H1 (cell line): ENCODE measurements at regions not wholly inside any gene's neighbourhood (a gene's known extent, or its start where the extent isn't known, plus 50 kb on each side); places are given as distances from the start of the nearest gene placed in this dataset.

Experiments
- ASH2L ChIP-seq: fragments of 200-600, 300-600 bp; sonication (generic); IDR thresholded peaks from one replicate; pipeline ENCODE4 v1.7.1; 2017; ENCODE audit warnings: low read length
- CTCF ChIP-seq, 3 experiments: IDR thresholded peaks; 1 replicate in 2 of 3; 2 replicates in 1 of 3; pipeline versions ENCODE4 v1.5.1 to v1.6.1; 2011; ENCODE audit warnings: low read length in 3 of 3, mild to moderate bottlenecking in 3 of 3, inconsistent platforms in 2 of 3, low read depth in 1 of 3, moderate library complexity in 1 of 3; ENCODE audit not compliant: insufficient read depth in 1 of 3; ENCODE audit errors: control extremely low read depth in 1 of 3
- EGR1 ChIP-seq: IDR thresholded peaks from 2 replicates; pipeline ENCODE4 v1.6.1; 2011; ENCODE audit warnings: low read depth, low read length, borderline replicate concordance
- SP2 ChIP-seq: IDR thresholded peaks from 2 replicates; pipeline ENCODE4 v1.6.1; 2012; ENCODE audit warnings: mild to moderate bottlenecking, low read length, inconsistent platforms

- TF ChIP-seq ASH2L (no peak), CTCF (IDR thresholded peaks at IDR 0.05; ENCODE audit: control extremely low read depth in 1 of 3, insufficient read depth in 1 of 3, low read depth in 1 of 3, low read length in 3 of 3) (no peak), EGR1 (no peak), SP2 (no peak)
Observed at GRCh38 chr6:44039191-44039719, 88.0 kb downstream of the MRPL14 start (continued).
